EH (cell line): ENCODE measurements at regions not wholly inside any gene's neighbourhood (a gene's known extent, or its start where the extent isn't known, plus 50 kb on each side); places are given as distances from the start of the nearest gene placed in this dataset.

ENCODE experiments used
- DNase-seq: peaks from one replicate; pipeline ENCODE4 v3.0.0-alpha.2; 2015; ENCODE audit warnings: low read depth

DNA sequence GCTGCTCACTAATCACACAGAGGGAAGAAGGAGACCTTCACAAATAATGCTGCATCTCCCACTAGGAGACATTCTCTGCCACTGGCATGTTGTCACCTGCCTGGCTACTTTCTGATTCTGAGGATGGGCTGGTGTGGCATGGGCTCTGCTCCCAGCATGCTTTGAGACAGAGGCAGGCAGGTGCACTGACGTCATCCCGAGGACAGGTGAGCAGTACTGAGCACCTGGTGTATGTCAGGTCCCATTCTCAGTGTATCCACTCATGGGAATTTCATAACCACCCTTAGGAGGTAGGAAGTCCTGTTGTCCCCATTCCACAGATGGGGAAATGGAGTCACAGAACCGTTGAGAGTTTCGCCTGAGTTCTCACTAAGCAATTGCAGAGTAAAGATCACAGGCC is 597.9 kb downstream of the VRK1 start:
- DNase-seq: no peak

DNA sequence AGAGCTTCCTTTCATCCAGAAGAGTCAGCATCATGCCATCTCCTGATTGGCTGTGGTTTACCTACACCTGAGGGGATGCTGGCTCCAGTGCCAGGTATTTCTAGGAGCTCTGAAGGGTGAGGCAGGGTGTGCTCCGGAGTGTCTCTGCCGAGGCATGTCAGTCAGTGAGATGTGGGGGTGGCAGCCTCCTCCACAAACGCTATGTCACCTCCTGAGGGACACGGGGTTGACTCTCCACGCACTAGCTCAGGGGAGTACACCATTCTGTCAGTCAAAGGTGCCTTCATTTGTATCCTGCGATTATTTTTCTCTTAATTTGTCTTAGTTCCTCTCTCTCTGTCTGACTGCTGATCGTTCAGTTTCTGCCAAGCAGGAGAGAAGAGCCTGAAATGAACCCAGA is 604.5 kb downstream of the VRK1 start:
- no peak for DNase-seq

DNA sequence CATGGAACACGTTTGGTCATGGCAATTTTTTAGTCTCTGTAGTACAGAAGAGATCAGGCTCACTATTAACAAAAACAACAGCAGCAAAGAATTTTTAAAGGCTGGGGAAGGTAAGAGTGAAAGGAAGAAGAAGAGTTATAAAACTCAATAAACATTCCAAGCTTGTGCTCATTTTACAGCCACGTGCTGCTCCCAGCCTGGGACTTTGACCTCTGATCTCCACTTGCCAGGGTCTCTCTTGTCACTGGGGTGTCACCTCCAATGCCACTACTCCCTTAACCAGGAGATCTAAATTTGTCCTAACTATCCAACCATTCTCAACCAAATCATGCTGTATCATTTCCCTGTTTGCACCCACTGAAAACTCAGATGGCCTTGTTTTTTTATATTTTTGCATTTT is 605.1 kb downstream of the VRK1 start:
- no peak for DNase-seq

DNA sequence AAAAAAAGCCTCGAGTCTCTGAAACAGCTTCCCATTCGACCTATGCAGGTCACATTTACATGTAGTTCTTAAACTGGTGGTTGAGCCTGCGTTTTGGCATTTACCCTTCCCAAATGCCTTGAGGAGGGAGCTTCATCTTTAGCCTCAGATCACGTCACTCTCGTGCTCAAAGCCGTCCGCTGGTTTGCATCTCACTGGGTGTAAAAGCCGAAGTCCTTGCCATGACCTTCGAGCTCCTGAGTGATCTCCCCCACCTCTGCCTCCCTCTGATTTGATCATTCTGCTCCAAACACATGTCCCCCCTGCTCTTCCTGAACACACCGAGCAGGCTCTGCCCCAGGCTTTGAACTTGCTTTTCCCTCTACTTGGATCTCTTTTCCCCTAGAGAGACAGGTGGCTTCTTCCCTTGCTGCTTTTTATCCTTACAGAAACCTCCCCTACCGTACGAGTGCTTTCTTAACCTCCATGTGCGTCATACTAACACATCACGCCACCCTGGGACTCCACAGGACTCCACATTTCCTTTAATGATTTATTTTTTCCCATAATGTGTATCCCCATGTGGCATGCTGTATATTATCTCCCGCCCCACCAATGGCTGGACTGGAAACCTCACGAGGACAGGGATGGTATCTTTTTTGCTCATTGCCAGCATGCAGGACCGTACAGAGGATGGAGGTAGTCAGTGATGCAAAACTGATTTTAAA is 610.7 kb downstream of the VRK1 start:
- DNase-seq: no peak

DNA sequence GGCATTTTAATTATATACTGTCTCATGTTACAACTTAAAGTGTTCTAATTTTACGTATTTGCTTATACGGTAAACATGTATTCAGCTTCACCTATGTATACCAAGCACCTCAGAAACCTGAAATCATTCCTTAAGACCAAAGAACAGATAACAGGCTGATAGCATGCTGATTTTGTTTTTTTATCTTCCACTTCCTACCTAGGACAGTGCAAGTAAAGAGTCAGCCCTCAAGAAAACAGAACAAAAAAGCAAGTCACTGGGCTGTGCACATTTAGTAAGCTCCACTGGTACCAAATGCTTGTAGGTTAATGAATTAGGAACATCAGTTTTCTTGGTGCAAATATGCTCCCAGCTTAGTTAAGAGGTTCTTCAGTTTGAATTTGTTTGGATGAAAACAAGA is 611.3 kb downstream of the VRK1 start:
- no peak for DNase-seq

GRCh38 chr14:97408937-97409815 is 612.0 kb downstream of the VRK1 start:
- DNase-seq: no peak

GRCh38 chr14:97410667-97411620 is 613.8 kb downstream of the VRK1 start:
- no peak for DNase-seq

DNA sequence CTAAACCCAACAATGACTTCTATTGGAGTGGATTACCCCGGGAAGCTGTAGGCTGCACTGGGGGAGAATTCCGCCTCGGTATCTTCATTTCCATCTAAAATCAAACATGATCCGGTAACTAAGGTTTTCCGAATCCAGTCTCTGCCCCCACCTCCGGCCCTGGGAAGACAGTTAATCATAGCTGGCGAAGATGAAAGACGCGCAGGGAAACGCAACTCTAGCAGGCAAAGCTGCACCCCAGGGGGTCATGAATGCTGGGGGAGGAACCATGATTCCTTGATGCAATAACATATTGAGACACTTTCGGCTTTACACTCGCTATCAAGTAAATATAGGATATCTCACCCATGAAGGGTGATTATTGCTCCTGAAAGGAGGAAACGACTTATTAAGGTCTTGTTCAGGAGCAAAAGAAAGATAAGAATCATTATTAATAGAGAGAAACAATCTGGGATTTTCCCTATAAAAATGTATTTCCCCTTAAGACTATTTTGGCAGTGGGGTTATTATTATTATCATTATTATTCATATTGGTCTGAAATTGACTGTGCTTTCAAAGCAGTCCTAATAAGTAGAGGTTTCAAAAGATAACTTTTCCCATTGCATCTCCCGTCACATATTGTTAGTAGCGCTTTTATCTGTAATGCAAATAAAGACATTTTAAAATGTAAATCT is 614.9 kb downstream of the VRK1 start:
- DNase-seq: no peak

DNA sequence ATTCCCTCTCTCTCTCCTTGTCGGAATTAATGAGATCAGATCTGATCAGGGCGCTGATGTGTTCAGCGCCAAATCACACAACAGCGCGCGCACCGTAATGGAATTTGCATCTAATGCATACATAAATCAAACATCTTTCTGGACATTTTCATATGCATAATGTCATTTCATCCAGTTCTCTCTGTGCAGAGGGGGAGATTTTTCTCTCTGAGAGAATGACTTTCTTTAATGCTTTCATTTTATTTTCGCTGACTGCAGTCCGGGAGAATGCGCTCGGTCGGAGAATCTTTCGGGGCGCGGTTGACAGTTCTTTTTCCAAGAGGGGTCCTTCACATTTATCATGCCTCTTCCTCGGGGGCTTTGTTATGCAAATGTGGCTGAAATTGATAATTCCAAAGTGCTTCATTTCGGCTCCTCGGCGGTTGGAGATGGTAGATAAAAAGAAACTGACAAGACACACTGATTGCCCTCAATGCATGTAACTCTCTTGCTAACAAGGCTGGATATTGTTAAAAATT is 615.9 kb downstream of the VRK1 start:
- no peak for DNase-seq

DNA sequence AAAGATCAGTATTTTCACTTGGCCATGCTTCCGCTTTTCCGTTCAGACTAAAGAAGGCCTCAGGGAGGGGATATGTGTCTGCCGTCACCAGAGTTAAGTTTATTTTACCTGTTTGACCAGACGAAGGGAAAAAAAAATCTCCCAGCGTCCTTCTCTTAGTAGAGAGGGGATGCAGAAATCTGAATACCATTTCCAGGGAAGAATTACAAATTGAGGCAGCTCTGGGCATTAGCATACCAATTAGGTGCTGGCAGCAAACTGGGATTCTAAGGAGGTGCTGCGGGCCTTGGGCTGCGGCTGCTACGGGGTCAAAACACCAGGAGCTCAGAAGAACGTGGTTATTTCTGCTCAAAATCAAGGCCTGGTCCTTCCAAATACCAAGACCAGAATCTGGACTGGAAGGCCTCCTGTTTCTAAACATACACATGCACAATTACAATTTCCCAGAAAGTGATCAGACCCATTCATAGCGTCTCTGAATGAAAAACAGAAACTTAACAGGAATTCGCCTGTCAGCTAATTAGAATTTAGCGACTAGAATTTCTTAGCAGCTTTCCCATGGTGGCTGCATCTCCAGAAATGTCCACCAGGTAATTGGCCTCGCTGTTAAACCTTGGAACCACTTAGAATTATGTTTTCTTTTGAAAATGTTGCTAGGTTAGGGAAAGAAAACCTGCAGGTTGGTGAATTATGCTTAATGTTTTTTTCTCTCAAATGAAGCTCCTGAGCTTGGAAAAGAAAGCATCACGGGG is 617.0 kb downstream of the VRK1 start:
- no peak for DNase-seq

DNA sequence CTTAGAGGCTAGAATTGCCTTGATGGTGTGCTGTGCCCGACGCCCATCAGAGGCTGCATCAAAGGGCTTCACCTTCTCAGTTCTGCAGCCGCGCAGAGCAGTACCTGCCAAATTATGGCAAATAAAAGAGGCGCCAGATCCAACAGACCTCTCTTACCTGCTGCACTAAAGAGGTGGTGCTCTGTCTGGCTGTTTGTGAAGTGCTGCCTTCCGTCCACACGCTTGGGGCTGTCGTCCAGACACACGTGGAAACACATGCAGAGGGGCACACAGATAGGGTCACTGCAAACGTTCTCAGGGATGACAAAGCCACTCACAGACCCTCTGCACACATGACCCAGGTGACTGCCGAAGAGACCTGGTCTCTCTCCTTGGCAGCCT is 617.5 kb downstream of the VRK1 start:
- DNase-seq: no peak

DNA sequence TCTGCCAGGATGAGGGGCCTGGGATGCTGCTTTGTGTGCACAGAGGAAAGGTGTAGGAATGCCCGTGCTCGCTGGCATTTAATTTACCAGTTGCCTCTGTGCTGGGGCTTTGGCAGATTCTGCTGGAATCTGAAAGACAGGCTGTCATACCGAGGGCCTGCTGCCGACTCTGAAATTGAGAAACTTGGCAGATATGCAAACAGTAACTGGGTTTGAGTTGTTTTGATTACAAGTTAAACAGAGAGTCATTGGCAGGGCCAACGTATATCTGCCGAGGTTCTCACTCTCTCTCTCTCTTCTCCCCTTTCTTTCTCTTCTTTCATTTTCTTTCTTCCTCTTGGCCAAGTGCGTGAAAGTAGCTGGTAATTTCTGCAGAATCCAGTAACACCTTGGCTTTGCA is 618.7 kb downstream of the VRK1 start:
- DNase-seq: no peak

GRCh38 chr14:97416550-97416949 is 619.4 kb downstream of the VRK1 start:
- no peak for DNase-seq

- DNase-seq: no peak
These were observed 620.1 kb downstream of the VRK1 start for GRCh38 chr14:97417331-97417730.

DNA sequence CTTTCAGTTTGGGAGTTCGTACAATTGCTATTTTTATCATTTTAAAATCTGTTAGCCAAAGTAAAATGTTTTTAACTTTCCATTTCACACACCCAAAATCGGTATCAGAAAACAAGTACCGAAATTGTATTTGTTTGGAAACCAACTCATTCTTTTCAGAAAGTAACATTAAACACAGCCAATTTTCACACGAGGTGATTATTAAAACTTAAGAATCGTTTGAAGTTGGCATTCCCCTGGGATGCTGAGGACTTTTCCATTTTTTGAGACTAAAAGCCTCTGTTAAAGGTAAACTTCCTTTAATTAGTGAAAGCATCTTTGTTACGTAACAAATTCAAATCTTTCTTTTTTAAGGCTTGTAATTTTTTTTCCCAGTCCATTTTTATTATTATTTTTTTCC is 623.0 kb downstream of the VRK1 start:
- no peak for DNase-seq

DNA sequence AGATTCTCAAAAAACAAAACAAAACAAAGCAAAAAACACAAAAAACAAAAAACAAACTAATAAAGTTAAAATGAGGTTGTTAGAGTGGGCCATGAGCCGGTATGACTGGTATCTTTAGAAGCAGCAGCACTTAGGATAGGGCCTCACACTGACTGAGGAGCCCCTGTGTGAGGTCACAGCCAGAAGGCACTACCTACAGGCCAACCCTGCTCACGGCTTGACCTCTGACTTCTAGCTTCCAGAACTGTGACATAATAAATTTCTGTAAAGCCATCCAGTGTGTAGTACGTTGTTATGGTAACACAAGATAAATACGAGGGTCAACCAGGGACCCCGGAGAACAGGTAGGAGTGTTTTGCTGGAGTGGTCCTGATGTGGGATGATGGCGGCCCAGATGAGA is 629.6 kb downstream of the VRK1 start:
- no peak for DNase-seq

DNA sequence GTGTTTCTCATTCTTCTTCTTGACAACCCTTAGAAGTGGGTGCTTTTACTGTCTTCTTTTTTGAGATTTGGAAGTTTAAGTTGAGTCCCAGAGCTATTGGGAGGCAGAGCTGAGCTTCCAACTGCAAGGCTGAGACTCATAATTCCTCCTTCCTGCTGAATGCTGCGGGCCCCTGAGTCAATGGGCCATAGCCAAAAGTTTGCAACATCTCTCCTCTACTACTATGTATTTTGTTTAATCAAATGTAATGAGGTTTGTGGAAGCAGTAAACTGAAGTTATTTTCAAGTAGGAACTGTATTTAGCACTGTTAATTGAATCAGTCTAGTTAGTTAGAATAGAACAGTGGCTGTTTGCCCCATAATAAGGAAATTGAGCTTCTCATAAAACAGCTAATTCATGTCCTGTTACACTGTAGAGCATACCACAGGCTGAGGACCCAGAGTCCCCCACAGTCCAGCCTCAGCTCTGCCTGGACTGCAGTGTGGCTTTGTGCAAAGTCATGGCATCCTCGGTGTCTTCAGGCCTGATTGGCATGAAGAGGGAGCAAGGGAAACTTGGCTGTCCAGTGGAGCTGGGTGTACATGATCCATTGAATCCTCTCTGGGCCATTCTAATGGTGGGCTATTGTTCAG is 631.7 kb downstream of the VRK1 start:
- DNase-seq: no peak

- no peak for DNase-seq
These were observed 635.4 kb downstream of the VRK1 start for GRCh38 chr14:97432586-97432985.

GRCh38 chr14:97441740-97442362 is 644.7 kb downstream of the VRK1 start:
- DNase-seq: no peak

DNA sequence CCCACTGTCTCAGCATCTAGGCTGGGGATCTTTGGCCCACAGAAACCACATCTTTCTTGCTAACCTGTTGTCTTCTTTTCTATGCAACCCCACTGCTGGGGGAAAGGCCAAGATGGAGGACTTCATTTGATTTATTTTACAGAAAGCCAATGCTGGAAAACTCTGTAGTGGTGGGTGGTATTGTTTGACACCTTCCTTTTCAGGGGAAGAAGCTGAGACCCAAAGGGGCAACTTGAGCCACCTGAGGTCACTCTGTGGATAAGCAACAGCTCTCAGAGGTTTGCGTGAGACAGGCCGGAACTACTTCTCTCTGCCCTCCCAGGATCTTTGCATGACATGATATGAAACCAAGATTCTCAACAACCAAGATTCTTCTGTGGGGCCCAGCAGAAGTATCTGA is 645.2 kb downstream of the VRK1 start:
- DNase-seq: no peak
